ENCODE measurements at regions not wholly inside any gene's neighbourhood (a gene's known extent, or its start where the extent isn't known, plus 50 kb on each side); places are given as distances from the start of the nearest gene placed in this dataset.
A peak's percentile ranks its signal among the peaks of the same experiment; 100 is the strongest.

- DNase-seq (ENCODE audit: low read depth) = no peak
- no peak overlapping the region for H3K4me3 ChIP-seq (ENCODE audit: low read depth, low read length)
- TF ChIP-seq CTCF (IDR thresholded peaks at IDR 0.05; ENCODE audit: low read depth, low read length, missing control alignments) = no peak
These were observed 201.3 kb upstream of the RBM19 start for GRCh38 chr12:114167431-114167830.

GRCh38 chr12:114166362-114166761 lies 200.2 kb upstream of the RBM19 start:
- DNase-seq (ENCODE audit: low read depth) = no peak
- TF ChIP-seq CTCF (IDR thresholded peaks at IDR 0.05; ENCODE audit: low read depth, low read length, missing control alignments) = peak; percentile 50

GRCh38 chr12:114165921-114166320 lies 199.8 kb upstream of the RBM19 start:
- DNase-seq (ENCODE audit: low read depth) = no peak
- no peak overlapping the region for H3K4me3 ChIP-seq (ENCODE audit: low read depth, low read length)
- TF ChIP-seq CTCF (IDR thresholded peaks at IDR 0.05; ENCODE audit: low read depth, low read length, missing control alignments) = no peak

More at GRCh38 chr12:114166362-114166761, 200.2 kb upstream of the RBM19 start:
- H3K4me3 ChIP-seq (ENCODE audit: low read depth, low read length) = no peak overlapping the region

GRCh38 chr12:114164351-114164750 lies 198.2 kb upstream of the RBM19 start:
- no peak for TF ChIP-seq CTCF (IDR thresholded peaks at IDR 0.05; ENCODE audit: low read depth, low read length, missing control alignments)
- no peak for DNase-seq (ENCODE audit: low read depth)
- no peak overlapping the region for H3K4me3 ChIP-seq (ENCODE audit: low read depth, low read length)

- no peak for TF ChIP-seq CTCF (IDR thresholded peaks at IDR 0.05; ENCODE audit: low read depth, low read length, missing control alignments)
- no peak overlapping the region for H3K4me3 ChIP-seq (ENCODE audit: low read depth, low read length)
- no peak for DNase-seq (ENCODE audit: low read depth)
These were observed 197.6 kb upstream of the RBM19 start for GRCh38 chr12:114163771-114164170.

GRCh38 chr12:114160445-114160844 lies 194.3 kb upstream of the RBM19 start:
- no peak for TF ChIP-seq CTCF (IDR thresholded peaks at IDR 0.05; ENCODE audit: low read depth, low read length, missing control alignments)
- no peak overlapping the region for H3K4me3 ChIP-seq (ENCODE audit: low read depth, low read length)
- no peak for DNase-seq (ENCODE audit: low read depth)

GRCh38 chr12:114152890-114153289 lies 186.8 kb upstream of the RBM19 start:
- DNase-seq (ENCODE audit: low read depth) = no peak
- TF ChIP-seq CTCF (IDR thresholded peaks at IDR 0.05; ENCODE audit: low read depth, low read length, missing control alignments) = no peak
- no peak overlapping the region for H3K4me3 ChIP-seq (ENCODE audit: low read depth, low read length)
